HepG2 (cell line): ENCODE measurements at regions not wholly inside any gene's neighbourhood (a gene's known extent, or its start where the extent isn't known, plus 50 kb on each side); places are given as distances from the start of the nearest gene placed in this dataset.

ENCODE experiments used
- ATAC-seq: fragments of 200-7000 bp; cut with Tn5 transposase; 3 replicates; pipeline ENCODE4 v1.9.1; 2020; ENCODE audit warnings: mild to moderate bottlenecking, moderate library complexity
- BruUV-seq: library from RNA; stranded (reverse); fragments of 400-500 nt; replicated peaks from 2 replicates; lab custom pipeline; 2021; lab: Mats Ljungman, UMichigan
- CTCF ChIA-PET: fragments of 300-600 bp; formaldehyde crosslinking; extraction: SDS; loops from one replicate; lab custom pipeline; 2021; ENCODE audit warnings: low total read pairs, inconsistent platforms, low intra/inter-chr PET ratio; lab: Yijun Ruan, JAX
- POLR2A ChIA-PET: fragments of 350-600 bp; sonication (Branson Sonifier 250); formaldehyde crosslinking; loops from one replicate; lab custom pipeline; 2020; ENCODE audit warnings: antibody characterized with exemption, inconsistent platforms; lab: Yijun Ruan, JAX
- DNase-seq: peaks from one replicate; pipeline ENCODE4 v3.0.0-alpha.2; 2015; ENCODE audit warnings: low spot score
- FAIRE-seq: peaks from 3 replicates; lab custom pipeline; 2011; peaks lifted over from hg19 to GRCh38; lab: Jason Lieb, UNC
- H2AFZ ChIP-seq: one replicate; pipeline ENCODE4 v1.6.1; 2011; ENCODE audit warnings: low read length, inconsistent platforms
- H3K27ac ChIP-seq: fragments of 300-600 bp; 3 replicates; pipeline ENCODE4 v1.8.0; 2011; ENCODE audit warnings: mixed run types, mild to moderate bottlenecking, mixed read lengths, low read length, inconsistent platforms; ENCODE audit not compliant: insufficient read depth; ENCODE audit errors: extremely low read length
- H3K27me3 ChIP-seq, 2 experiments: fragments of 200-600 bp in 1 of 2; 2 replicates in 1 of 2; 3 replicates in 1 of 2; pipeline versions ENCODE4 v1.6.0 to v1.8.0; 2011; ENCODE audit warnings: low read length in 2 of 2, mild to moderate bottlenecking in 2 of 2, moderate library complexity in 2 of 2, inconsistent platforms in 1 of 2; ENCODE audit not compliant: insufficient read depth in 2 of 2, control insufficient read depth in 1 of 2
- H3K36me3 ChIP-seq, 2 experiments: fragments of 200-600 bp in 1 of 2; replicated peaks in 1 of 2; 2 replicates in 1 of 2; 3 replicates in 1 of 2; pipeline versions ENCODE4 v1.5.1 to v1.8.0; 2011; ENCODE audit warnings: low read length in 2 of 2, inconsistent platforms in 1 of 2; ENCODE audit not compliant: insufficient read depth in 2 of 2, control insufficient read depth in 1 of 2
- H3K4me1 ChIP-seq: 2 replicates; pipeline ENCODE4 v1.5.1; 2012; ENCODE audit warnings: low read length, inconsistent platforms; ENCODE audit not compliant: insufficient read depth
- H3K4me2 ChIP-seq: 2 replicates; pipeline ENCODE4 v1.6.0; 2011; ENCODE audit warnings: low read depth, low read length, inconsistent platforms
- H3K4me3 ChIP-seq, 3 experiments: fragments of 200-600 bp in 1 of 3; sonication (generic), shearing (Covaris generic) in 1 of 3; replicated peaks in 1 of 3; 2 replicates each; pipeline ENCODE4 v1.5.1; 2011 to 2016; ENCODE audit warnings: low read length in 3 of 3, inconsistent platforms in 2 of 3, low read depth in 2 of 3, mild to moderate bottlenecking in 2 of 3, control low read depth in 1 of 3, mixed read lengths in 1 of 3; ENCODE audit not compliant: insufficient read depth in 1 of 3
- H3K79me2 ChIP-seq: one replicate; pipeline ENCODE4 v1.6.1; 2011; ENCODE audit warnings: low read length, inconsistent platforms; ENCODE audit not compliant: insufficient read depth
- H3K9ac ChIP-seq: 2 replicates; pipeline ENCODE4 v1.6.0; 2011; ENCODE audit warnings: mild to moderate bottlenecking, low read depth, low read length, inconsistent platforms; ENCODE audit not compliant: insufficient read depth
- H3K9me3 ChIP-seq: 2 replicates; pipeline ENCODE4 v1.5.1; 2012; ENCODE audit warnings: mild to moderate bottlenecking, low read length
- H4K20me1 ChIP-seq: 2 replicates; pipeline ENCODE4 v1.6.0; 2011; ENCODE audit warnings: inconsistent platforms, mild to moderate bottlenecking, low read length, moderate library complexity; ENCODE audit not compliant: insufficient read depth
- E2F5 ChIP-seq: sonication (generic); formaldehyde crosslinking; conservative IDR thresholded peaks from 2 replicates; pipeline ENCODE4 v1.4.0; 2020; ENCODE audit warnings: missing genetic modification reagents
- HNRNPL ChIP-seq: fragments of 200-400 bp; formaldehyde crosslinking; IDR thresholded peaks from 2 replicates; pipeline ENCODE4 v1.6.1; 2017; ENCODE audit warnings: mild to moderate bottlenecking, low read depth, low read length
- MZF1 ChIP-seq: sonication (generic); formaldehyde crosslinking; IDR thresholded peaks from 2 replicates; pipeline ENCODE4 v1.8.1; 2023; ENCODE audit warnings: mild to moderate bottlenecking, missing genetic modification reagents, borderline replicate concordance
- NR1H2 ChIP-seq: sonication (generic); formaldehyde crosslinking; IDR thresholded peaks from 2 replicates; pipeline ENCODE4 v1.8.1; 2022; ENCODE audit warnings: low read depth, missing genetic modification reagents, borderline replicate concordance
- PRDM4 ChIP-seq: sonication (generic); formaldehyde crosslinking; IDR thresholded peaks from 2 replicates; pipeline ENCODE4 v1.9.0; 2021; ENCODE audit warnings: missing genetic modification reagents, borderline replicate concordance
- REL ChIP-seq: sonication (generic); formaldehyde crosslinking; conservative IDR thresholded peaks from 2 replicates; pipeline ENCODE4 v1.8.0; 2022; ENCODE audit warnings: mild to moderate bottlenecking, missing genetic modification reagents, moderate library complexity
- REST ChIP-seq, 2 experiments: IDR thresholded peaks; 2 replicates each; pipeline ENCODE4 v1.6.1; 2011 to 2012; ENCODE audit warnings: low read length in 2 of 2, borderline replicate concordance in 1 of 2, low read depth in 1 of 2, mild to moderate bottlenecking in 1 of 2, moderate library complexity in 1 of 2
- ZNF446 ChIP-seq: sonication (generic); formaldehyde crosslinking; IDR thresholded peaks from 2 replicates; pipeline ENCODE4 v1.5.0; 2020; ENCODE audit warnings: mild to moderate bottlenecking, missing genetic modification reagents
- WGBS: methylation state at CpG from one replicate; pipeline ENCODE4 v1.1.6; 2017; ENCODE audit warnings: low lambda C conversion rate; 5-methylcytosine and 5-hydroxymethylcytosine counted together
- in situ Hi-C: cut with HindIII; loops from 2 replicates; pipeline ENCODE4 v1.10.0; 2017; ENCODE audit warnings: low pct_unique_long_range_greater_than_20kb; ENCODE audit not compliant: extremely low pct_ligation_motif_present
- intact Hi-C: fragments of 100-400 bp; cut with micrococcal nuclease; formaldehyde crosslinking; loops from one replicate; pipeline ENCODE4 v1.10.0; 2022; ENCODE audit not compliant: unreplicated experiment

- no peak overlapping the region for H3K4me3 ChIP-seq
- H3K27me3 ChIP-seq = no peaks in the 10 kb centered on the region
- no peak overlapping the region for H3K4me2 ChIP-seq
- BruUV-seq = no TSS peak
- no peak for DNase-seq
- intact Hi-C loops (no loop called here), in situ Hi-C loops (no loop called here)
- H2AFZ ChIP-seq = no peak overlapping the region
- no peaks in the 10 kb centered on the region for H3K36me3 ChIP-seq
- ChIA-PET CTCF (no interaction called here), POLR2A (no interaction called here)
- no peak for ATAC-seq
- no peak for TF ChIP-seq MZF1 (CRISPR knock-in tag)
- TF ChIP-seq E2F5 (CRISPR knock-in tag) = no peak
- TF ChIP-seq REL (CRISPR knock-in tag) = no peak
- no peak for TF ChIP-seq ZNF446
- no peaks in the 10 kb centered on the region for H4K20me1 ChIP-seq
- H3K4me1 ChIP-seq = peaks cover 6% of the 10 kb centered on the region
- H3K9me3 ChIP-seq = no peaks in the 10 kb centered on the region
- FAIRE-seq = no peak
- WGBS = 35% methylated on average over 1 of the region's 1 CpG
- no peak overlapping the region for H3K9ac ChIP-seq
- no peaks in the 10 kb centered on the region for H3K79me2 ChIP-seq
- H3K27ac ChIP-seq = no peak overlapping the region
Measured at GRCh38 chr13:73133531-73133930, 74.7 kb downstream of the KLF5 start.

GRCh38 chr13:73131247-73131646 is 72.4 kb downstream of the KLF5 start:
- H3K9me3 ChIP-seq = no peaks in the 10 kb centered on the region
- no peak for DNase-seq
- ChIA-PET POLR2A (no interaction called here), CTCF (no interaction called here)
- H3K4me2 ChIP-seq = no peak overlapping the region
- in situ Hi-C loops (no loop called here), intact Hi-C loops (no loop called here)
- H2AFZ ChIP-seq = no peak overlapping the region
- no peaks in the 10 kb centered on the region for H3K36me3 ChIP-seq
- H3K4me3 ChIP-seq = no peak overlapping the region
- no peaks in the 10 kb centered on the region for H3K4me1 ChIP-seq
- no peaks in the 10 kb centered on the region for H3K79me2 ChIP-seq
- no peaks in the 10 kb centered on the region for H3K27me3 ChIP-seq
- H3K27ac ChIP-seq = no peak overlapping the region
- BruUV-seq = no TSS peak
- no peak for ATAC-seq
- FAIRE-seq = no peak
- no peak for TF ChIP-seq NR1H2 (CRISPR knock-in tag)
- TF ChIP-seq REST (IDR thresholded peaks at IDR 0.05; ENCODE audit: borderline replicate concordance in 1 of 2, low read depth in 1 of 2, low read length in 2 of 2) = no peak
- no peak for TF ChIP-seq PRDM4 (CRISPR knock-in tag)
- TF ChIP-seq HNRNPL = no peak
- no peak overlapping the region for H3K9ac ChIP-seq
- no peaks in the 10 kb centered on the region for H4K20me1 ChIP-seq
- WGBS = 18% methylated on average over 4 of the region's 4 CpGs
